Endothelial cell of umbilical vein (primary cell): ENCODE measurements at regions not wholly inside any gene's neighbourhood (a gene's known extent, or its start where the extent isn't known, plus 50 kb on each side); places are given as distances from the start of the nearest gene placed in this dataset.

Source experiments
- BruUV-seq: library from RNA; stranded (reverse); fragments of 400-500 nt; replicated peaks from 2 replicates; lab custom pipeline; 2021; lab: Mats Ljungman, UMichigan
- CTCF ChIA-PET: fragments of 300-600, 350-600 bp; sonication (Branson Sonifier 250); formaldehyde crosslinking; loops from one replicate; lab custom pipeline; 2021; ENCODE audit warnings: antibody characterized with exemption, inconsistent platforms; lab: Charles Lee
- POLR2A ChIA-PET: fragments of 300-600, 350-600 bp; sonication (Branson Sonifier 250); formaldehyde crosslinking; loops from one replicate; lab custom pipeline; 2021; ENCODE audit warnings: antibody characterized with exemption, inconsistent platforms; lab: Charles Lee
- DNase-seq: peaks from one replicate; pipeline ENCODE4 v3.0.0-alpha.2; 2011; ENCODE audit warnings: low read depth, low spot score
- FAIRE-seq: peaks from 2 replicates; lab custom pipeline; 2011; peaks lifted over from hg19 to GRCh38; lab: Jason Lieb, UNC
- H2AFZ ChIP-seq: 2 replicates; pipeline ENCODE4 v1.6.0; 2012; ENCODE audit warnings: low read depth, low read length, control low read depth, inconsistent platforms
- H3K27ac ChIP-seq: 2 replicates; pipeline ENCODE4 v1.5.1; 2011; ENCODE audit warnings: low read depth, mild to moderate bottlenecking, control low read depth, low read length, moderate library complexity; ENCODE audit not compliant: insufficient read depth
- H3K27me3 ChIP-seq, 2 experiments: 2 replicates each; pipeline versions ENCODE4 v1.6.0 to v1.6.1; 2011; ENCODE audit warnings: low read length in 2 of 2, mixed read lengths in 1 of 2; ENCODE audit not compliant: control insufficient read depth in 2 of 2, insufficient read depth in 2 of 2
- H3K36me3 ChIP-seq, 2 experiments: 2 replicates in 1 of 2; 3 replicates in 1 of 2; pipeline ENCODE4 v1.5.1; 2011; ENCODE audit warnings: low read length in 2 of 2, mild to moderate bottlenecking in 1 of 2, moderate library complexity in 1 of 2; ENCODE audit not compliant: control insufficient read depth in 2 of 2, insufficient read depth in 2 of 2; ENCODE audit errors: extremely low read depth in 1 of 2
- H3K4me1 ChIP-seq: 3 replicates; pipeline ENCODE4 v1.5.1; 2011; ENCODE audit warnings: mild to moderate bottlenecking, low read length; ENCODE audit not compliant: control insufficient read depth, insufficient read depth; ENCODE audit errors: extremely low read depth
- H3K4me2 ChIP-seq: 2 replicates; pipeline ENCODE4 v1.6.1; 2011; ENCODE audit warnings: low read length, control low read depth, mixed read lengths; ENCODE audit not compliant: insufficient read depth
- H3K4me3 ChIP-seq, 3 experiments: fragments of 200-600 bp in 1 of 3; sonication (generic), shearing (Covaris generic) in 1 of 3; replicated peaks in 1 of 3; 2 replicates each; pipeline ENCODE4 v1.5.1; 2011 to 2016; ENCODE audit warnings: control low read depth in 3 of 3, low read length in 3 of 3, mild to moderate bottlenecking in 2 of 3, inconsistent platforms in 1 of 3, low read depth in 1 of 3, moderate library complexity in 1 of 3; ENCODE audit not compliant: insufficient read depth in 1 of 3
- H3K79me2 ChIP-seq: 2 replicates; pipeline ENCODE4 v1.6.0; 2012; ENCODE audit warnings: low read length, inconsistent platforms; ENCODE audit not compliant: control insufficient read depth, insufficient read depth
- H3K9ac ChIP-seq: replicated peaks from 2 replicates; pipeline ENCODE3; 2011; ENCODE audit warnings: low read length, control low read depth; ENCODE audit not compliant: insufficient read depth; ENCODE audit errors: extremely low read depth
- H3K9me1 ChIP-seq: replicated peaks from 3 replicates; pipeline ENCODE4 v1.6.0; 2011; ENCODE audit warnings: mild to moderate bottlenecking, low read length; ENCODE audit not compliant: control insufficient read depth, insufficient read depth; ENCODE audit errors: extremely low read depth
- H3K9me3 ChIP-seq: replicated peaks from 2 replicates; pipeline ENCODE4 v1.5.1; 2012; ENCODE audit warnings: low read length, inconsistent platforms; ENCODE audit not compliant: control insufficient read depth, insufficient read depth
- H4K20me1 ChIP-seq: replicated peaks from 2 replicates; pipeline ENCODE3; 2011; ENCODE audit warnings: mild to moderate bottlenecking, low read length; ENCODE audit not compliant: control insufficient read depth, insufficient read depth; ENCODE audit errors: extremely low read depth
- EZH2 ChIP-seq: IDR thresholded peaks from 2 replicates; pipeline ENCODE4 v1.6.1; 2012; ENCODE audit warnings: borderline replicate concordance, low read depth, mild to moderate bottlenecking, moderate library complexity, low read length, inconsistent platforms; ENCODE audit not compliant: severe bottlenecking
- FOS ChIP-seq: IDR thresholded peaks from 2 replicates; pipeline ENCODE4 v1.6.1; 2011; ENCODE audit warnings: mild to moderate bottlenecking, low read length, moderate library complexity, borderline replicate concordance; ENCODE audit not compliant: insufficient read depth
- GATA2 ChIP-seq: IDR thresholded peaks from 2 replicates; pipeline ENCODE4 v1.7.0; 2011; ENCODE audit warnings: low read depth, mild to moderate bottlenecking, moderate library complexity, mixed read lengths, low read length; ENCODE audit not compliant: insufficient read length, insufficient read depth
- JUN ChIP-seq: IDR thresholded peaks from 2 replicates; pipeline ENCODE4 v1.6.1; 2011; ENCODE audit warnings: borderline replicate concordance, low read depth; ENCODE audit not compliant: insufficient read length, insufficient read depth
- MAX ChIP-seq: IDR thresholded peaks from 2 replicates; pipeline ENCODE4 v1.6.1; 2011; ENCODE audit not compliant: insufficient read depth, insufficient read length
- MYC ChIP-seq: IDR thresholded peaks from one replicate; pipeline ENCODE4 v1.6.1; 2011; ENCODE audit warnings: mild to moderate bottlenecking, low read depth, low read length
- POLR2A ChIP-seq: IDR thresholded peaks from 2 replicates; pipeline ENCODE4 v1.6.1; 2012; ENCODE audit warnings: low read depth, mild to moderate bottlenecking, control low read depth, low read length
- POLR2AphosphoS5 ChIP-seq: IDR thresholded peaks from 2 replicates; pipeline ENCODE4 v1.6.1; 2012; ENCODE audit warnings: low read depth, mild to moderate bottlenecking, control low read depth, low read length, moderate library complexity; ENCODE audit not compliant: insufficient read depth
- dilution Hi-C: fragments of 300-500 bp; cut with MboI; formaldehyde crosslinking; loops from one replicate; pipeline ENCODE4 v1.15.0; 2019; ENCODE audit warnings: low sequenced_read_pairs; ENCODE audit not compliant: extremely low pct_ligation_motif_present
- intact Hi-C: fragments of 100-400 bp; cut with micrococcal nuclease; formaldehyde crosslinking; loops from one replicate; pipeline ENCODE4 v1.10.0; 2022
- TF ChIP-seq, protein P1 (sequence below), 2 donors: IDR thresholded peaks; 1 replicate in 1 of 2; 2 replicates in 1 of 2; pipeline ENCODE4 v1.5.1; 2011; ENCODE audit warnings: low read length in 2 of 2, mild to moderate bottlenecking in 2 of 2, moderate library complexity in 2 of 2, control low read depth in 1 of 2, inconsistent platforms in 1 of 2, low read depth in 1 of 2; ENCODE audit not compliant: insufficient read depth in 1 of 2; ENCODE audit errors: extremely low read depth in 1 of 2

DNA sequence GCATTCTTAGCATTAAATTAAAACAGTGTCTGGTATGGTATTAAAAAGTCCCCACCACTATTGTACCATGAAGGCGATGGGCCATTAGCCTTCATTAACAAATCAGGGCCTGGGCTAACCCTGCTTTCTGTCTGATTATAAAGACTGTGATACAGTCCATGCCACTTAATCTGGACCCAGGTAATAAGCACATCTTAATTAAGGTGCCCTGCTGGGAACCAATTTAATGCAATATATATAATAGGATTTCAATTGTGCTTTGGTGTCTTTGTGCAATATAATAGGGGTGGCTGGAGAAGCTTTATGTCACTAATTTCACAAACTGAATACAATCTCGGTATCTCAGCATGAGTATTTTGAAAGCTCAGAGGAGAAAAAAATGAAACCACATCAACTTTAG lies 64.4 kb upstream of the CDH8 start:
- FAIRE-seq, result no peak
- POLR2A ChIA-PET, result no interaction called here
- BruUV-seq, result no TSS peak

More for the DNA sequence above, 64.4 kb upstream of the CDH8 start:
- intact Hi-C loops (no loop called here), dilution Hi-C loops (no loop called here)
- no peak for DNase-seq
- no peak for TF ChIP-seq POLR2AphosphoS5
- TF ChIP-seq, protein P1, sequence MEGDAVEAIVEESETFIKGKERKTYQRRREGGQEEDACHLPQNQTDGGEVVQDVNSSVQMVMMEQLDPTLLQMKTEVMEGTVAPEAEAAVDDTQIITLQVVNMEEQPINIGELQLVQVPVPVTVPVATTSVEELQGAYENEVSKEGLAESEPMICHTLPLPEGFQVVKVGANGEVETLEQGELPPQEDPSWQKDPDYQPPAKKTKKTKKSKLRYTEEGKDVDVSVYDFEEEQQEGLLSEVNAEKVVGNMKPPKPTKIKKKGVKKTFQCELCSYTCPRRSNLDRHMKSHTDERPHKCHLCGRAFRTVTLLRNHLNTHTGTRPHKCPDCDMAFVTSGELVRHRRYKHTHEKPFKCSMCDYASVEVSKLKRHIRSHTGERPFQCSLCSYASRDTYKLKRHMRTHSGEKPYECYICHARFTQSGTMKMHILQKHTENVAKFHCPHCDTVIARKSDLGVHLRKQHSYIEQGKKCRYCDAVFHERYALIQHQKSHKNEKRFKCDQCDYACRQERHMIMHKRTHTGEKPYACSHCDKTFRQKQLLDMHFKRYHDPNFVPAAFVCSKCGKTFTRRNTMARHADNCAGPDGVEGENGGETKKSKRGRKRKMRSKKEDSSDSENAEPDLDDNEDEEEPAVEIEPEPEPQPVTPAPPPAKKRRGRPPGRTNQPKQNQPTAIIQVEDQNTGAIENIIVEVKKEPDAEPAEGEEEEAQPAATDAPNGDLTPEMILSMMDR (IDR thresholded peaks at IDR 0.05; ENCODE audit: extremely low read depth in 1 of 2, insufficient read depth in 1 of 2, low read depth in 1 of 2, low read length in 2 of 2), result no peak
- no peak for TF ChIP-seq POLR2A
- TF ChIP-seq FOS, result no peak
- no peak for TF ChIP-seq EZH2
- no peak for TF ChIP-seq MAX
- TF ChIP-seq JUN, result no peak
- TF ChIP-seq GATA2, result no peak
- no peak for TF ChIP-seq MYC
- H3K27ac ChIP-seq, result no peak overlapping the region
- peaks cover 7% of the 10 kb centered on the region for H3K9me3 ChIP-seq
- H3K27me3 ChIP-seq, result no peaks in the 10 kb centered on the region
- H3K4me3 ChIP-seq, result no peak overlapping the region
- H4K20me1 ChIP-seq, result no peaks in the 10 kb centered on the region
- no peak overlapping the region for H3K4me2 ChIP-seq
- no peaks in the 10 kb centered on the region for H3K36me3 ChIP-seq
- CTCF ChIA-PET, result no interaction called here
- no peak overlapping the region for H3K9ac ChIP-seq
- no peak overlapping the region for H2AFZ ChIP-seq
- no peaks in the 10 kb centered on the region for H3K79me2 ChIP-seq
- no peaks in the 10 kb centered on the region for H3K4me1 ChIP-seq
- no peaks in the 10 kb centered on the region for H3K9me1 ChIP-seq
